Neural progenitor cell (in vitro differentiated cells): ENCODE measurements at regions not wholly inside any gene's neighbourhood (a gene's known extent, or its start where the extent isn't known, plus 50 kb on each side); places are given as distances from the start of the nearest gene placed in this dataset.

ENCODE experiments used
- DNase-seq: peaks from one replicate; pipeline ENCODE4 v3.0.0-alpha.2; 2016; ENCODE audit warnings: low spot score
- H2AFZ ChIP-seq: fragments of 200-600 bp; sonication (generic); replicated peaks from 2 replicates; pipeline ENCODE4 v1.6.1; 2016; ENCODE audit warnings: antibody characterized with exemption
- H3F3A ChIP-seq: fragments of 200-600 bp; sonication (generic); 2 replicates; pipeline ENCODE4 v1.6.1; 2016; ENCODE audit warnings: antibody characterized with exemption, low read depth
- H3K27ac ChIP-seq: fragments of 200-600 bp; sonication (generic); 2 replicates; pipeline ENCODE4 v1.5.1; 2016; ENCODE audit warnings: mild to moderate bottlenecking
- H3K27me3 ChIP-seq: fragments of 200-600 bp; sonication (generic); 2 replicates; pipeline ENCODE4 v1.6.1; 2016; ENCODE audit warnings: mild to moderate bottlenecking, moderate library complexity
- H3K36me3 ChIP-seq: fragments of 200-600 bp; sonication (generic); 2 replicates; pipeline ENCODE4 v1.5.1; 2016
- H3K4me1 ChIP-seq: fragments of 200-600 bp; sonication (generic); 2 replicates; pipeline ENCODE4 v1.6.1; 2016; ENCODE audit warnings: mixed run types
- H3K4me2 ChIP-seq: fragments of 200-600 bp; sonication (generic); 2 replicates; pipeline ENCODE4 v1.6.1; 2016
- H3K4me3 ChIP-seq: fragments of 200-600 bp; sonication (generic); 2 replicates; pipeline ENCODE4 v1.5.1; 2016
- H3K79me2 ChIP-seq: fragments of 200-600 bp; sonication (generic); 2 replicates; pipeline ENCODE4 v1.6.1; 2016; ENCODE audit warnings: low read depth
- H3K9ac ChIP-seq: fragments of 200-600 bp; sonication (generic); 2 replicates; pipeline ENCODE4 v1.6.1; 2016
- H3K9me3 ChIP-seq: fragments of 200-600 bp; sonication (generic); 2 replicates; pipeline ENCODE4 v1.5.1; 2016; ENCODE audit warnings: low read depth
- H4K20me1 ChIP-seq: fragments of 200-600 bp; sonication (generic); 2 replicates; pipeline ENCODE4 v1.6.1; 2016; ENCODE audit warnings: low read depth
- H3K27ac Mint-ChIP-seq: 3 replicates; pipeline ENCODE4 v1.8.0; 2021; ENCODE audit warnings: mixed read lengths
- H3K27me3 Mint-ChIP-seq: 2 replicates; pipeline ENCODE4 v1.8.0; 2022; ENCODE audit warnings: low read depth, mild to moderate bottlenecking, inconsistent platforms, moderate library complexity, mixed read lengths; ENCODE audit not compliant: insufficient read depth
- H3K36me3 Mint-ChIP-seq: 3 replicates; pipeline ENCODE4 v1.8.0; 2021; ENCODE audit warnings: mixed read lengths
- H3K4me1 Mint-ChIP-seq: 3 replicates; pipeline ENCODE4 v1.8.0; 2021; ENCODE audit warnings: mixed read lengths
- H3K4me3 Mint-ChIP-seq: 3 replicates; pipeline ENCODE4 v1.8.0; 2021; ENCODE audit warnings: mild to moderate bottlenecking, moderate library complexity, mixed read lengths
- H3K9me3 Mint-ChIP-seq: 3 replicates; pipeline ENCODE4 v1.8.0; 2020; ENCODE audit warnings: mixed read lengths
- CTCF ChIP-seq: fragments of 200-600 bp; sonication (generic); IDR thresholded peaks from 2 replicates; pipeline ENCODE4 v1.5.1; 2017; ENCODE audit warnings: antibody characterized with exemption, mild to moderate bottlenecking
- EZH2 ChIP-seq: fragments of 200-600 bp; sonication (generic); IDR thresholded peaks from 2 replicates; pipeline ENCODE4 v1.6.1; 2017; ENCODE audit warnings: antibody characterized with exemption, mild to moderate bottlenecking, moderate library complexity
- EZH2phosphoT487 ChIP-seq: fragments of 200-600 bp; sonication (generic); IDR thresholded peaks from 2 replicates; pipeline ENCODE4 v1.6.1; 2017; ENCODE audit warnings: antibody characterized with exemption

DNA sequence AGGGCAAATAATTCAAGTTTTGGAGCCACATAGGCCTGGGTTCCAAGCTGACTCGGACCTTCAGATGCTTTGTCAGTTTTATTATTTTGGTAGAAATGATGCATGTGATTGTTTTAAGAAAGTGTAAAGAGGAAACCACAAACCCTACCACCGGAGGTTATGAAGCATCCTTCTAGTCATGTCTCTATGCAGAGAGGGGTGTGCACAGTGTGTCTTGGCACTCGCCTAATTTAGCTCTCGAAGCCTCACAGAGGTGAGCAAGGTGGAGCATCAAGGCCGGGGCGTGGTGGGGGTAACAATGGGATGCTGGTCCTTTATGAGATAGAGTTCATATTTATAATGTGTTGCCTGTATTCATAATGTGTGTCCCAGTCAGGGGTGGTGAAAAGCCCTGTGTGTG is 63.7 kb upstream of the SMAD6 start:
- Mint-ChIP-seq H3K4me3 (no peak overlapping the region), H3K27me3 (peaks cover 7% of the 10 kb centered on the region)

GRCh38 chr15:66641485-66642315 is 60.3 kb upstream of the SMAD6 start:
- no peaks in the 10 kb centered on the region for H3F3A ChIP-seq
- Mint-ChIP-seq H3K4me1 (peaks cover 29% of the 10 kb centered on the region), H3K4me3 (no peak overlapping the region), H3K27me3 (peaks cover 4% of the 10 kb centered on the region), H3K36me3 (no peaks in the 10 kb centered on the region), H3K9me3 (no peaks in the 10 kb centered on the region), H3K27ac (no peak overlapping the region)
- no peaks in the 10 kb centered on the region for H3K27me3 ChIP-seq
- H3K36me3 ChIP-seq, result no peaks in the 10 kb centered on the region
- H3K9ac ChIP-seq, result no peak overlapping the region
- H3K4me3 ChIP-seq, result no peak overlapping the region
- no peaks in the 10 kb centered on the region for H4K20me1 ChIP-seq
- no peaks in the 10 kb centered on the region for H3K9me3 ChIP-seq
- peaks cover 15% of the 10 kb centered on the region for H3K4me1 ChIP-seq
- no peak for DNase-seq
- no peak overlapping the region for H2AFZ ChIP-seq
- TF ChIP-seq EZH2phosphoT487 (no peak), EZH2 (no peak), CTCF (no peak)
- no peak overlapping the region for H3K27ac ChIP-seq
- H3K4me2 ChIP-seq, result no peak overlapping the region
- no peaks in the 10 kb centered on the region for H3K79me2 ChIP-seq

More for the DNA sequence above, 63.7 kb upstream of the SMAD6 start:
- Histone ChIP-seq H3F3A (peaks cover 12% of the 10 kb centered on the region), H3K4me2 (no peak overlapping the region), H3K4me1 (peaks cover 11% of the 10 kb centered on the region), H3K27ac (no peak overlapping the region), H4K20me1 (no peaks in the 10 kb centered on the region), H3K4me3 (no peak overlapping the region), H3K9me3 (no peaks in the 10 kb centered on the region), H3K9ac (no peak overlapping the region), H3K36me3 (no peaks in the 10 kb centered on the region), H2AFZ (no peak overlapping the region), H3K27me3 (no peaks in the 10 kb centered on the region), H3K79me2 (no peaks in the 10 kb centered on the region)
- no peak for TF ChIP-seq EZH2
- no peak for TF ChIP-seq EZH2phosphoT487
- TF ChIP-seq CTCF, result no peak
- no peaks in the 10 kb centered on the region for H3K9me3 Mint-ChIP-seq
- H3K27ac Mint-ChIP-seq, result no peak overlapping the region
- peaks cover 25% of the 10 kb centered on the region for H3K4me1 Mint-ChIP-seq
- H3K36me3 Mint-ChIP-seq, result no peaks in the 10 kb centered on the region
- no peak for DNase-seq

DNA sequence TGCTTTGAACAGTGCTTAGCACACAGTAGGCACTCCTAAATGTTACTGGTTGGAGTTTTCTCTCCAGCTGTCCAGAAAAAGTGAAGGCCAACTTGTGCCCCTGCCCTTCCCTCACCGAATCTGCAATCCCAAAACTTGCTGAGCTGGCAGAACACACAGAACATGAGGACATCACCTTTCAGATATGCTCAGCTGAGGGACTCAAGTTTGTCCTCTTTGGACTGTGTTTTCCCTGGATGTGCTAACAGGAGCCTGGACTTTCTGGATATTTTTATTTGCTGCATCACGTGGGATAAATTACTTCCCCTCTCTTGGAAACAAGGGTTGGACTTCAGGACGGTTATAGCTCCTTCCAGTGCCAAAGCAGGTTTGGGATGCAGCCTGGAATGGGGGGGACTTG is 59.5 kb upstream of the SMAD6 start:
- no peak for DNase-seq
- peaks cover 4% of the 10 kb centered on the region for H3K27me3 Mint-ChIP-seq
- TF ChIP-seq CTCF (no peak), EZH2 (no peak), EZH2phosphoT487 (no peak)
- no peaks in the 10 kb centered on the region for H3K36me3 ChIP-seq
- no peak overlapping the region for H3K9ac ChIP-seq
- no peaks in the 10 kb centered on the region for H3K79me2 ChIP-seq
- no peaks in the 10 kb centered on the region for H4K20me1 ChIP-seq
- no peaks in the 10 kb centered on the region for H3K27me3 ChIP-seq
- H3K4me1 Mint-ChIP-seq, result peaks cover 29% of the 10 kb centered on the region
- H3K9me3 Mint-ChIP-seq, result no peaks in the 10 kb centered on the region
- H2AFZ ChIP-seq, result no peak overlapping the region
- no peak overlapping the region for H3K27ac Mint-ChIP-seq
- H3K4me3 ChIP-seq, result no peak overlapping the region
- H3K36me3 Mint-ChIP-seq, result no peaks in the 10 kb centered on the region
- no peak overlapping the region for H3K4me2 ChIP-seq
- no peaks in the 10 kb centered on the region for H3F3A ChIP-seq
- no peak overlapping the region for H3K4me3 Mint-ChIP-seq
- peaks cover 21% of the 10 kb centered on the region for H3K4me1 ChIP-seq
- no peak overlapping the region for H3K27ac ChIP-seq
- no peaks in the 10 kb centered on the region for H3K9me3 ChIP-seq
